CMK (cell line): ENCODE measurements at regions not wholly inside any gene's neighbourhood (a gene's known extent, or its start where the extent isn't known, plus 50 kb on each side); places are given as distances from the start of the nearest gene placed in this dataset.
"Not testable (repeated sequence)": the region's sequence is repeated elsewhere in the genome, so short reads cannot be mapped to it uniquely, and the experiment has no call there.

Experiments used
- DNase-seq: peaks from one replicate; pipeline ENCODE4 v3.0.0-alpha.2; 2010; ENCODE audit warnings: low read depth

GRCh38 chr10:57689596-57690297, 577.9 kb downstream of the IPMK start:
- DNase-seq: no peak

GRCh38 chr10:57679916-57680315, 587.8 kb downstream of the IPMK start:
- DNase-seq: no peak

- DNase-seq: no peak
Observed at GRCh38 chr10:57675125-57675524, 592.6 kb downstream of the IPMK start.

- DNase-seq: no peak
Observed at GRCh38 chr10:57673446-57673960, 594.2 kb downstream of the IPMK start.

- no peak for DNase-seq
Observed at GRCh38 chr10:57664815-57665214, 602.9 kb downstream of the IPMK start.

GRCh38 chr10:57663401-57663800, 604.3 kb downstream of the IPMK start:
- DNase-seq: no peak

GRCh38 chr10:57661206-57661605, 606.5 kb downstream of the IPMK start:
- no peak for DNase-seq

- DNase-seq: no peak
Observed at GRCh38 chr10:57657164-57657765, 610.4 kb downstream of the IPMK start.

- no peak for DNase-seq
Observed at GRCh38 chr10:57654856-57655255, 612.8 kb downstream of the IPMK start.

GRCh38 chr10:57645108-57645507, 622.6 kb downstream of the IPMK start:
- not testable (repeated sequence) for DNase-seq

GRCh38 chr10:57638411-57638810, 629.3 kb downstream of the IPMK start:
- DNase-seq: no peak

- DNase-seq: no peak
Observed at GRCh38 chr10:57628592-57629284, 639.0 kb downstream of the IPMK start.

GRCh38 chr10:57627642-57628178, 640.0 kb downstream of the IPMK start:
- no peak for DNase-seq

- DNase-seq: no peak
Observed at GRCh38 chr10:57624856-57625592, 642.7 kb downstream of the IPMK start.

- no peak for DNase-seq
Observed at GRCh38 chr10:57624066-57624465, 643.6 kb downstream of the IPMK start.

GRCh38 chr10:57621466-57621865, 646.2 kb downstream of the IPMK start:
- no peak for DNase-seq

- DNase-seq: no peak
Observed at GRCh38 chr10:57605948-57606485, 661.7 kb downstream of the IPMK start.

- DNase-seq: no peak
Observed at GRCh38 chr10:57599440-57599839, 668.3 kb downstream of the IPMK start.

- DNase-seq: no peak
Observed at GRCh38 chr10:57593983-57594573, 673.6 kb downstream of the IPMK start.

- DNase-seq: no peak
Observed at GRCh38 chr10:57579926-57580325, 687.8 kb downstream of the IPMK start.

GRCh38 chr10:57562211-57562610, 705.5 kb downstream of the IPMK start:
- no peak for DNase-seq
